HEK293 (cell line): ENCODE measurements at regions not wholly inside any gene's neighbourhood (a gene's known extent, or its start where the extent isn't known, plus 50 kb on each side); places are given as distances from the start of the nearest gene placed in this dataset.

Experiments used
- CTCF ChIA-PET: fragments of 350-600 bp; formaldehyde crosslinking; extraction: SDS; loops from one replicate; lab custom pipeline; 2021; ENCODE audit warnings: antibody characterized with exemption; lab: Yijun Ruan, JAX
- POLR2A ChIA-PET: fragments of 300-600 bp; formaldehyde crosslinking; extraction: SDS; loops from one replicate; lab custom pipeline; 2020; ENCODE audit warnings: antibody characterized with exemption, inconsistent platforms; lab: Yijun Ruan, JAX
- H3K27ac ChIP-seq: fragments of 200-500 bp; sonication (Bioruptor generic); 2 replicates; pipeline ENCODE4 v1.5.1; 2014; ENCODE audit warnings: low read depth, low read length, control low read depth, inconsistent platforms; ENCODE audit errors: extremely low read depth
- H3K36me3 ChIP-seq, 2 experiments: fragments of 200-500 bp in 1 of 2; sonication (Bioruptor generic) in 1 of 2; 1 replicate in 1 of 2; 2 replicates in 1 of 2; pipeline ENCODE4 v1.5.1; 2014 to 2017; ENCODE audit warnings: inconsistent platforms in 2 of 2, low read length in 2 of 2; ENCODE audit not compliant: control insufficient read depth in 2 of 2, insufficient read depth in 1 of 2
- H3K4me1 ChIP-seq: fragments of 200-500 bp; sonication (Bioruptor generic); 2 replicates; pipeline ENCODE4 v1.5.1; 2014; ENCODE audit warnings: mild to moderate bottlenecking, low read length, inconsistent platforms; ENCODE audit not compliant: control insufficient read depth, insufficient read depth
- H3K4me3 ChIP-seq: 2 replicates; pipeline ENCODE4 v1.5.1; 2011; ENCODE audit warnings: low read depth, mild to moderate bottlenecking, control low read depth, low read length, moderate library complexity
- H3K9me3 ChIP-seq: fragments of 200-500 bp; sonication (Bioruptor generic); 2 replicates; pipeline ENCODE4 v1.5.1; 2014; ENCODE audit warnings: low read depth, low read length, inconsistent platforms; ENCODE audit not compliant: control insufficient read depth, insufficient read depth
- AEBP2 ChIP-seq: fragments of 450-650 bp; formaldehyde crosslinking; IDR thresholded peaks from 2 replicates; pipeline ENCODE4 v1.5.1; 2016; ENCODE audit warnings: missing biosample characterization, missing genetic modification characterization, borderline replicate concordance
- BCL11B ChIP-seq: fragments of 450-650 bp; formaldehyde crosslinking; IDR thresholded peaks from 2 replicates; pipeline ENCODE4 v1.5.1; 2016; ENCODE audit warnings: low read depth, missing biosample characterization, missing genetic modification characterization
- GLIS2 ChIP-seq: fragments of 450-650 bp; formaldehyde crosslinking; IDR thresholded peaks from 2 replicates; pipeline ENCODE4 v1.5.1; 2016; ENCODE audit warnings: missing biosample characterization, missing genetic modification characterization
- HOXD13 ChIP-seq: sonication (generic); formaldehyde crosslinking; IDR thresholded peaks from 2 replicates; pipeline ENCODE4 v1.8.0; 2022; ENCODE audit warnings: missing genetic modification reagents, borderline replicate concordance
- KLF9 ChIP-seq: fragments of 450-650 bp; formaldehyde crosslinking; IDR thresholded peaks from 2 replicates; pipeline ENCODE4 v1.5.1; 2016; ENCODE audit warnings: missing biosample characterization, missing genetic modification characterization, low read depth
- MZF1 ChIP-seq: fragments of 450-650 bp; formaldehyde crosslinking; IDR thresholded peaks from 2 replicates; pipeline ENCODE4 v1.5.1; 2017; ENCODE audit warnings: missing biosample characterization, missing genetic modification characterization, borderline replicate concordance
- PRDM1 ChIP-seq: fragments of 450-650 bp; formaldehyde crosslinking; IDR thresholded peaks from 2 replicates; pipeline ENCODE4; 2016; ENCODE audit warnings: missing biosample characterization, missing genetic modification characterization
- PRDM10 ChIP-seq: fragments of 450-650 bp; formaldehyde crosslinking; IDR thresholded peaks from 2 replicates; pipeline ENCODE4 v1.5.1; 2016; ENCODE audit warnings: missing biosample characterization, missing genetic modification characterization
- SP3 ChIP-seq: fragments of 450-650 bp; formaldehyde crosslinking; IDR thresholded peaks from 2 replicates; pipeline ENCODE4 v1.5.1; 2016; ENCODE audit warnings: missing biosample characterization, missing genetic modification characterization
- ZNF132 ChIP-seq: fragments of 450-650 bp; formaldehyde crosslinking; IDR thresholded peaks from 2 replicates; pipeline ENCODE4 v1.5.1; 2017; ENCODE audit warnings: missing biosample characterization, missing genetic modification characterization, borderline replicate concordance
- ZNF416 ChIP-seq: fragments of 450-650 bp; formaldehyde crosslinking; IDR thresholded peaks from 2 replicates; pipeline ENCODE4 v1.5.1; 2016; ENCODE audit warnings: missing biosample characterization, missing genetic modification characterization
- ZNF518A ChIP-seq: fragments of 450-650 bp; formaldehyde crosslinking; conservative IDR thresholded peaks from 2 replicates; pipeline ENCODE4 v1.5.1; 2016; ENCODE audit warnings: low read depth, missing biosample characterization, missing genetic modification characterization
- ZNF548 ChIP-seq: fragments of 450-650 bp; formaldehyde crosslinking; IDR thresholded peaks from 2 replicates; pipeline ENCODE4 v1.5.1; 2016; ENCODE audit warnings: missing biosample characterization, missing genetic modification characterization
- ZNF692 ChIP-seq: fragments of 450-650 bp; formaldehyde crosslinking; IDR thresholded peaks from 2 replicates; pipeline ENCODE4 v1.5.1; 2016; ENCODE audit warnings: missing biosample characterization, missing genetic modification characterization
- ZNF768 ChIP-seq: fragments of 450-650 bp; formaldehyde crosslinking; IDR thresholded peaks from 2 replicates; pipeline ENCODE4 v1.5.1; 2018; ENCODE audit warnings: missing biosample characterization, mild to moderate bottlenecking, missing genetic modification characterization
- ZNF776 ChIP-seq: fragments of 450-650 bp; formaldehyde crosslinking; IDR thresholded peaks from 2 replicates; pipeline ENCODE4 v1.5.0; 2017; ENCODE audit warnings: missing biosample characterization, missing genetic modification characterization, borderline replicate concordance
- ZSCAN23 ChIP-seq: fragments of 450-650 bp; formaldehyde crosslinking; IDR thresholded peaks from 2 replicates; pipeline ENCODE4 v1.5.1; 2016; ENCODE audit warnings: missing biosample characterization, missing genetic modification characterization

GRCh38 chr11:11009179-11009578 lies 151.3 kb upstream of the ZBED5 start:
- H3K27ac ChIP-seq, result no peak overlapping the region
- H3K36me3 ChIP-seq, result no peaks in the 10 kb centered on the region
- TF ChIP-seq HOXD13 (CRISPR knock-in tag) (no peak), ZNF768 (no peak)
- ChIA-PET CTCF (interaction anchor here (0.6 to 4.4 kb wide), 9 partner anchors 12 to 505 kb away, joined by 3 to 25 read pairs (median 4); no protein-coding TSS in a partner anchor), POLR2A (no interaction called here)
- H3K4me3 ChIP-seq, result no peak overlapping the region
- no peaks in the 10 kb centered on the region for H3K4me1 ChIP-seq
- H3K9me3 ChIP-seq, result no peaks in the 10 kb centered on the region

GRCh38 chr11:11004069-11004468 lies 146.2 kb upstream of the ZBED5 start:
- no peaks in the 10 kb centered on the region for H3K4me1 ChIP-seq
- no peaks in the 10 kb centered on the region for H3K36me3 ChIP-seq
- CTCF ChIA-PET, result interaction anchor here (2.1 kb wide), 1 partner anchor 70 kb away, joined by 5 read pairs; no protein-coding TSS in a partner anchor
- TF ChIP-seq ZNF518A (tag by site-specific recombination) (no peak), PRDM1 (tag by site-specific recombination) (no peak), ZNF548 (tag by site-specific recombination) (no peak), AEBP2 (tag by site-specific recombination) (no peak), PRDM10 (no peak), ZNF776 (no peak), BCL11B (tag by site-specific recombination) (no peak), GLIS2 (tag by site-specific recombination) (no peak), ZSCAN23 (tag by site-specific recombination) (no peak)
- POLR2A ChIA-PET, result no interaction called here
- no peak overlapping the region for H3K27ac ChIP-seq
- H3K4me3 ChIP-seq, result no peak overlapping the region
- no peaks in the 10 kb centered on the region for H3K9me3 ChIP-seq

- H3K4me1 ChIP-seq, result no peaks in the 10 kb centered on the region
- H3K9me3 ChIP-seq, result no peaks in the 10 kb centered on the region
- H3K4me3 ChIP-seq, result no peak overlapping the region
- no peak overlapping the region for H3K27ac ChIP-seq
- POLR2A ChIA-PET, result interaction anchor here (1.7 kb wide), 1 partner anchor 194 kb away, joined by 5 read pairs; the partner anchor contains the start of gene EIF4G2
- H3K36me3 ChIP-seq, result no peaks in the 10 kb centered on the region
- CTCF ChIA-PET, result interaction anchor here (0.5 to 2.1 kb wide), 4 partner anchors 25 to 236 kb away, joined by 3 to 9 read pairs (median 4); no protein-coding TSS in a partner anchor
- TF ChIP-seq SP3 (tag by site-specific recombination) (no peak), ZNF132 (no peak), ZNF416 (tag by site-specific recombination) (no peak), ZNF692 (tag by site-specific recombination) (no peak), KLF9 (tag by site-specific recombination) (no peak), PRDM1 (tag by site-specific recombination) (no peak), MZF1 (tag by site-specific recombination) (no peak)
Observed at GRCh38 chr11:11003226-11003625, 145.4 kb upstream of the ZBED5 start.
